ENCODE measurements at regions not wholly inside any gene's neighbourhood (a gene's known extent, or its start where the extent isn't known, plus 50 kb on each side); places are given as distances from the start of the nearest gene placed in this dataset.
"Not testable (repeated sequence)": the region's sequence is repeated elsewhere in the genome, so short reads cannot be mapped to it uniquely, and the experiment has no call there.

DNA sequence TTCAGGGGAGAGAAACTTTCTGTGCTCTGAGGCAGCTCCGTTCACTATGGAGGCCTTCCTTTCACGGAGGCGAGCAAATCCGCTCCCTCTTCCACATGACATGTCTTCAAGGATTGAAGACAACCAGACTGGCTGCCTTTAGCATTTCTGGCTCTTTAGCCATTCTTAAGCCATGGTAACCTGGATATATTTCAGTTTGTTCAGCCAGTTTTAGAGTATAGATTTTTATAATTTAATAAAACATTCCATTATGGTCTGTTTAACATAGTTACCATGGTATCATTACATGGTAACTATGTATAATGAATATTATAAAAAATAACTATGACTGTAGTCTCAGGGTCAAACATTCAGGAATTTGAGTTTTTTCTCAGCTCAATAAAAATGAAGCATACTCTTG, 54.2 kb upstream of the NFIA start:
- TF ChIP-seq, protein P1, sequence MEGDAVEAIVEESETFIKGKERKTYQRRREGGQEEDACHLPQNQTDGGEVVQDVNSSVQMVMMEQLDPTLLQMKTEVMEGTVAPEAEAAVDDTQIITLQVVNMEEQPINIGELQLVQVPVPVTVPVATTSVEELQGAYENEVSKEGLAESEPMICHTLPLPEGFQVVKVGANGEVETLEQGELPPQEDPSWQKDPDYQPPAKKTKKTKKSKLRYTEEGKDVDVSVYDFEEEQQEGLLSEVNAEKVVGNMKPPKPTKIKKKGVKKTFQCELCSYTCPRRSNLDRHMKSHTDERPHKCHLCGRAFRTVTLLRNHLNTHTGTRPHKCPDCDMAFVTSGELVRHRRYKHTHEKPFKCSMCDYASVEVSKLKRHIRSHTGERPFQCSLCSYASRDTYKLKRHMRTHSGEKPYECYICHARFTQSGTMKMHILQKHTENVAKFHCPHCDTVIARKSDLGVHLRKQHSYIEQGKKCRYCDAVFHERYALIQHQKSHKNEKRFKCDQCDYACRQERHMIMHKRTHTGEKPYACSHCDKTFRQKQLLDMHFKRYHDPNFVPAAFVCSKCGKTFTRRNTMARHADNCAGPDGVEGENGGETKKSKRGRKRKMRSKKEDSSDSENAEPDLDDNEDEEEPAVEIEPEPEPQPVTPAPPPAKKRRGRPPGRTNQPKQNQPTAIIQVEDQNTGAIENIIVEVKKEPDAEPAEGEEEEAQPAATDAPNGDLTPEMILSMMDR (IDR thresholded peaks at IDR 0.05): no peak
- no peaks in the 10 kb centered on the region for H3K36me3 ChIP-seq
- no peak overlapping the region for H3K27ac ChIP-seq
- H3K27me3 ChIP-seq: no peaks in the 10 kb centered on the region
- ATAC-seq: no peak
- intact Hi-C loops (cut with DNase I): no loop called here
- no peak overlapping the region for H3K4me3 ChIP-seq
- no peaks in the 10 kb centered on the region for H3K4me1 ChIP-seq
- H3K9me3 ChIP-seq: no peaks in the 10 kb centered on the region
- no peak for DNase-seq

DNA sequence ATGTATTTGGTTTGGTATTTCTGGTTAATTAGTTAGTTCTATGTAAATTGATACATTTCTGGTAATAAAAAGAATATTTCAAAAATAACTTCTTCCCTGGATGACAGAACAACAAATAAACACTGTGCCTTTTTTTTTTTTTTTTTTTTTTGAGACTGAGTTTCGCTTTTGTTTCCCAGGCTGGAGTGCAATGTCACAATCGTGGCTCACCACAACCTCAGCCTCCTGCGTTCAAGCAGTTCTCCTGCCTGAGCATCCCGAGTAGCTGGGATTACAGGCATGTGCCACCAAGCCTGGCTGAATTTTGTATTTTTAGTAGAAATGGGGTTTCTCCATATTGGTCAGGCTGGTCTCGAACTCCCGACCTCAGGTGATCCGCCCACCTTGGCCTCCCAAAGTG, 64.3 kb upstream of the NFIA start:
- intact Hi-C loops (cut with DNase I); H3K27ac ChIP-seq; DNase-seq; H3K4me1 ChIP-seq; H3K36me3 ChIP-seq; H3K27me3 ChIP-seq; ATAC-seq; H3K4me3 ChIP-seq; H3K9me3 ChIP-seq: not testable (repeated sequence)

DNA sequence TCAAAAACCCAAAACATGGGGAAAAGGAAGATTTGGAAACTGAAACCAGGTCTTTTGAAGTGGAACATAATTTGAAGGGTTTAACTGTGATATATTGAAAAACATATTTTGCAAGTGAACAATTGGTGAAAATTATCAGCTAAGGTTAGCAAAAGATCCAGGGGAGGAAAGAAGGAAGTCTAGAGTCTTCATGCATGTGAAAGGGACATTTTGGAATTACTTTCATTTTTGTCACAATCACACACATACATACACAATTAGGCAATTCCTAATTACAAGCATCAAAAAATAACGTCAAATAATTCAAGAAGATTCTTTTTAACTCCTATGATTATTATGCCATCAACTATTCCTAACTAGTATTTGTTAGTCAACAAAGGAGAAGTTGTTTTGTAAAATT, 64.7 kb upstream of the NFIA start:
- Histone ChIP-seq H3K4me3 (no peak overlapping the region), H3K4me1 (no peaks in the 10 kb centered on the region), H3K27me3 (no peaks in the 10 kb centered on the region), H3K36me3 (no peaks in the 10 kb centered on the region), H3K27ac (no peak overlapping the region), H3K9me3 (no peaks in the 10 kb centered on the region)
- DNase-seq (no peak), ATAC-seq (no peak)
- intact Hi-C loops (cut with DNase I): no loop called here
- TF ChIP-seq, protein P1 (IDR thresholded peaks at IDR 0.05): no peak

DNA sequence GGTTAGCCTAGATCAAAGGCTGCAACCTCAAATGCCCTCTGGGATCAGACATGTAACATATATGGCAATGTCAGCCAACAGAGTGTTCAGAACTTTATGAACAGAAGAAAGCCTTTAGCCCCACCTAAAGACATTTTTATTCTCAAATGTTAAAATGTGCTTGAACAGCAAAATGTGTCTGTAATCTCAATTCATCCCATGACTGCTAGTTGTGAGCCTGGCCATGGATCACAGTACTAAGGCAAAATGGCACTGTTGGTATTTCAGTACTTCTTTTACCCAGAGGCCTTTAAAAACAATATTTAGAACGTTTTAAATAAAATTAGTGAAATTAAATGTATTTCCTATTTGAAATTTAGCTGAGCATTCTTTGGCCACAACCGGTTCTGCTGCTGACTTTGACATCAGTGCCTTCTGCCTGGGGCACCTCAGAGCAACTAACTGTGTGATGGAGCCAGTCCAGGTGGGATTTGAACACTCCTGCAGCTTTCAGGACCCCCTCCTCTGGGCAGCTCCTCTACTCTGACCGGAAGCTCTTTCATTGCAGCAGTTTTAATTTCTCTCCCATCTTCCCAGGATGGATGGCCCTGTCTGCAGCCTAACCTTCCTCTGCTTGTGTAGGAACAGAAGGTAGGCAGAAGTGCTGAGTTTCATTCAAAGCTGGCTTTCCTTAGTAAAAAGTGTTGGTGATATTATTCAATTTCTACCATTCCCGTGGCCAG, 68.3 kb upstream of the NFIA start:
- Histone ChIP-seq H3K36me3 (no peaks in the 10 kb centered on the region), H3K4me1 (no peaks in the 10 kb centered on the region), H3K9me3 (no peaks in the 10 kb centered on the region), H3K27ac (no peak overlapping the region), H3K27me3 (no peaks in the 10 kb centered on the region), H3K4me3 (no peak overlapping the region)
- intact Hi-C loops (cut with DNase I): no loop called here
- TF ChIP-seq, protein P1 (IDR thresholded peaks at IDR 0.05): no peak
- no peak for ATAC-seq
- no peak for DNase-seq

DNA sequence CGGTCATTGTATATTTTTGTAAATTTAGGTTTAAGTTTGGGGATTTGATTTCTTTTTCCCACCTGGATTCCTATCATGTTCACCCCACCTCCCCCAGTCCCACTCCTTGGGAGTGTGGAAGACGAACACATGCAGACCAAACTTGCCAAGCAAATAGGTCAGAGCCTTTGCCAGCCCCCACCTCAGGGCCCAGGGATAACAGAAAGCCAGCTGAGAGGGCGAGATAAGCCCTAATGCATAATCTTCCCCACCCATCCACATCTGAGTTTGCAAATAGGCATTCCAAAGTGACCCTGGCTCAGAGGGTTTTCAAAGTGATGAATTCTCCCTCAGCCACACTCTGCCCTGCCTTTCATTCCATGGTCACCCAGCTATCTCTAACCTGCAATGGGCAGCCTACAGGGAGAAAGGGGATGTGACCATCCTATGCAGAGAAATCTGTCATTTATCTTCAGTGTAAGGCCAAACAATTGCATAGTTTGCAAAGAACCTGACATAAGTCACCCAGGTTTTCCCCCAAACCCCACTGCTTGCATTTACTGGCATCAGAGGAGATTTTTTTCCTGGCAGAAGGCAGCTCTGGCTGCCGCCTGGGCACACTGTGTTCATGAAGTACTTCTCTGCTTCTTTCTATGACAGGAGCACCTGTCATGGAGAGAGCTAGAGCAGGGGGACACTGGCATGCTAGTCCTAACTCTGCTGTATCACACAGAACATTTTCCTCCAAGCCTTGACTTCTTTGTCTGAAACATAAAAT, 69.0 kb upstream of the NFIA start:
- TF ChIP-seq, protein P1 (IDR thresholded peaks at IDR 0.05): no peak
- DNase-seq (no peak), ATAC-seq (no peak)
- Histone ChIP-seq H3K4me3 (no peak overlapping the region), H3K36me3 (no peaks in the 10 kb centered on the region), H3K27ac (no peak overlapping the region), H3K27me3 (no peaks in the 10 kb centered on the region), H3K9me3 (no peaks in the 10 kb centered on the region), H3K4me1 (no peaks in the 10 kb centered on the region)
- intact Hi-C loops (cut with DNase I): no loop called here

DNA sequence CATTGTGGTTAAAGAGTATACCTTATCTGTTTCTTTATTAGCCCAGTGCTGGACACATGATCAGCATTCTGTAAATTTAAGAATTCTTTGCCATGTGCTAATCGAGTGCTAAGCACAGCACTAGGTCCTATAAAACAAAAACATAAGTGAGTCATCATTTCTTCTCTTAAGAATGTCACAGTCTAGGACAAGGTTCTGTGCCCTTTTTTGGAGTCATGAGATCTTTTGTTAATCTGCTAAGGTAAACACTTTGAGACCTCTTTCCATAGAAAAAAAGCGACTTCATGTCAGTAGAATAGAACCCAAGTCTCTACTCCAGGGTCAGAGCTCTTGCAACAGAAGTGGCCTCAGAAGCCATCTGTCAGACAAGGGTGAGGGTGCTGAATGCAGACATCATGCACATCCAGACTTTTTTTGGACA, 70.0 kb upstream of the NFIA start:
- Histone ChIP-seq H3K9me3 (no peaks in the 10 kb centered on the region), H3K36me3 (no peaks in the 10 kb centered on the region), H3K27me3 (no peaks in the 10 kb centered on the region), H3K4me1 (no peaks in the 10 kb centered on the region), H3K4me3 (no peak overlapping the region), H3K27ac (no peak overlapping the region)
- ATAC-seq (no peak), DNase-seq (no peak)
- TF ChIP-seq, protein P1 (IDR thresholded peaks at IDR 0.05): no peak
- intact Hi-C loops (cut with DNase I): no loop called here
